Hindlimb muscle (tissue), 1 donor: ENCODE measurements at regions not wholly inside any gene's neighbourhood (a gene's known extent, or its start where the extent isn't known, plus 50 kb on each side); places are given as distances from the start of the nearest gene placed in this dataset.
"Not testable (repeated sequence)": the region's sequence is repeated elsewhere in the genome, so short reads cannot be mapped to it uniquely, and the experiment has no call there.

ENCODE experiments used
- DNase-seq: peaks from one replicate; pipeline ENCODE4 v3.0.0-alpha.2; 2013

DNA sequence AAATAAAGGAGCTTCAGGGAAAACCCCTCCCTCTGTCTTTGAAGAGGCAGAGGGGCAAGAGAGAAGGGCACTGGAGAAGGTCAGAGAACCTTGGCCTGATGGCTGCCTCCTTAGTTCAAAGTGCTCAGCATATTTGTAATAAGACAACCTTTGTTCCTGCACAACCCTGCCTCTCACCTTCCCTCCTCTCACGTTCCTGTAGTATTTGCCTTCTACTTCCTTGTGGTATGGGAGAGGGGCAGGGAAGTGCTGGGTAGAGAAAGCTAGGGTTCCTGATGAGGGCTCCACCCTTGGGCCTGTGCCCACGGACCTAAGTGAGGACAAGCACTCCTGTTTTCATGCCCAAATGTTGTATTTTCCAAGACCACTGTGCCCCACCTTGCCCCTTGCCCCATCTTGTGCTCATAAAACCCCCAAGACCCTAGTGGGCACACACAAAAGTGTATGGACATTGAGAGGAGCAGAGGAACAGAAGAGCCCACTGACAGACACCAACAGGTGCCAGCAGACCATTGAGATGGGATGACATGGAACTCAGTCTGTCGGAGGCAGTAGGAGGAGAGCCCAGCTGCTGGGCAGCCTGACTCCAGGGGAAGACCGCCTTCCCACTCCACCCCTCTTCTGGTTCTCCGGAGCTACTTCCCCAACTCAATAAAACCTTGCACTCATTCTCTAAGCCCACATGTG, 261.5 kb upstream of the CCDC196 start:
- DNase-seq: no peak

DNA sequence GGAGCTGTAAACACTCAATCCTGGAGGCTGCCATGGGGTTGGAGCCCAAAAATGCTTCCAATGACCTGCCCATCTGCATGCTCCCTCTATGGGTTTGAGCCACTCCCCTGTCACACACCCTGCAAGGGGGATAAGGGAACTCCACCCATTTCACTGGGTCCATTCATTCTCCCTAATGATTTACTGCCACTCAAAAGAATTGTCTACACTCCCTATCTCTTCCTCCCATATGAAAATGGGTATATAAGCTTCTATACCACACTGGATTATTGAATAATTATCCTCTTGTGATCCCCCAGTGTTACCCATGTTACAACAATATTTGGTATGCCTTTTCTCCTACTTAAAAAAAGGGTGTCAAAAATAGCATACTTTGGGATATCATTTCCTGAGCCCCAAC, 260.8 kb upstream of the CCDC196 start:
- DNase-seq: no peak

DNA sequence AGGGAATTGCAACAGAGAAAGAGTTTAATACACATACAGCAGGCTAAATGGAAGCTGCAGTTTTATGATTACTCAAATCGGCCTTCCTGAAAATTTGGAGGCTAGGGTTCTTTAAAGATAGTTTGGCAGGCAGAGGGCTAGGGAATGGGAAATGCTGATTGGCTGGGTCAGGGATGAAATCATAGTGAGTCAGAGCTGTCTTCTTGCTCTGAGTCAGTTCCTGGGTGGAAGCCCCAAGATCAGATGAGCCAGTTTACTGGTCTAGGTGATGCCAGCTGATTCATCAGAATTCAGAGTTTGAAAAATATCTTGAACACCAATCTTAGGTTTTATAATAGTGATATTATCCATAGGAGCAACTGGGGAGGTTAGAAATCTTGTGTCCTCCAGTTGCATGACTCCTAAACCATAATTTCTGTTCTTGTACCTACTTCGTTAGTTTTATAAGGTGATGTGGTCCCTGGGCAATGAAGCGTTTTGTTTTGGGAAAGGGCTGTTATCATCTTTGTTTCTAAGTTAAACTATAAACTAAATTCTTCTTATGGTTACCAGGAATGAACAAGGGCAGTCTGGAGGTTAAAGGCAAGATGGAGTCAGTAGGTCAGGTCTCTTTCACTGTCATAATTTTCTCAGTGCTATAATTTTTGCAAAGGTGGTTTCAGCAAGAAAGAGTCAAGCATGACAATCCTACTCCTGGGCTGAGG, 257.8 kb upstream of the CCDC196 start:
- DNase-seq: no peak

DNA sequence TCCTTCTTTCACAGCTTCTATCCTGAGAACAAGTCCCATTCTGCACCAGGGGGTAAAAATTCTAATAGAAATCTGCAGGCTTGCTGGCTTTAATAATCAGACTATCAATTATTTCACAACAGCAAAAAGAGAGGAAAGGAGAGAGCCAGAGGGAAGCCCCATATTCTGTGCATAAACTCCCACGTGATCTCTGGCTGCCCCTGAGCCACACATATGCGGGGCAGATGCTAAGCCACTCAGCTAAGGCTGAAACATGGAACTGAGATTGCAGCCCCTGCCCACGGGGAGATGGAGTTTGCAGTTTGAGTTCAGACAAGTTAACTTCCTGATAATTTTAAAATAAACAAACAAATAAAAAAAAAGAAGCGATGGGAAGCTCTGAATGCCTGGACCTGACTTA, 254.4 kb upstream of the CCDC196 start:
- no peak for DNase-seq

DNA sequence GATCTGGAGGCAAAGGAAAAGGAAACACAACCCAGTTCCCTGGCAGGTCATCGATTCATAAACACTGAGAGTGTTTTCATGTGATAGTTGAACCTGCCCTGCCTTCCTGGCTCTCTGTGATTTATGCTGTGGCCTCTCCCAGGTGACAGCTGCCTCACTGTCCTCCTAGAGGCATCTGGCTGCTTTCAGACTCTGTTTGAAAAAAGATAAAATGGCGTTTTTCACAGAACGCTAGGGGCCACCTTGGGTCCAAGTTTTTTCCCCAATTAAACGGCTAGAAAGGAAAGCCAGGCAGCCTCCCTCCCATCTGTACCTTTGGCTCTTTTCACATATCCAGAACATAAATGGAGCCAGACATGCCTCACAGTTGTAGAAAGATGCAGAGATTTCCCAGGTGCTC, 252.6 kb upstream of the CCDC196 start:
- DNase-seq: no peak

DNA sequence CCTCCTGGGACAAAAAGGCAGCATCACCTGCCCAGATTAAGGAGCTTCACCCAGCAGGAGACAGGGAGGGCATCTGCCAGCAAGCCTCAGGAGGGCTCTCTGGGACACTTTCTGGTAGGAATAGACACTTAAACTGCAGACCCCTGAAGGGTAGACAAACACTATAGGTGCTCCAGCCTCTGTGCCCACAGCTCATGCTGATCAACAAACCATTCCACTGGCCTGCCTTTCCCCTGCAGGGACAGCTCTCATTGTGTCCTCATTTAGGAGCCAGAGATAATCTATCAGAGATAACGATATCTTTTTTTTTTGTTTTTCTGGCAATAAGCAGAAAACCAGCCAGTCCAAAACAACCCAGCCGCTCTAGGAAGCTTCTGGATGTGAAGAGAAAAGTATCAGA, 251.8 kb upstream of the CCDC196 start:
- no peak for DNase-seq

DNA sequence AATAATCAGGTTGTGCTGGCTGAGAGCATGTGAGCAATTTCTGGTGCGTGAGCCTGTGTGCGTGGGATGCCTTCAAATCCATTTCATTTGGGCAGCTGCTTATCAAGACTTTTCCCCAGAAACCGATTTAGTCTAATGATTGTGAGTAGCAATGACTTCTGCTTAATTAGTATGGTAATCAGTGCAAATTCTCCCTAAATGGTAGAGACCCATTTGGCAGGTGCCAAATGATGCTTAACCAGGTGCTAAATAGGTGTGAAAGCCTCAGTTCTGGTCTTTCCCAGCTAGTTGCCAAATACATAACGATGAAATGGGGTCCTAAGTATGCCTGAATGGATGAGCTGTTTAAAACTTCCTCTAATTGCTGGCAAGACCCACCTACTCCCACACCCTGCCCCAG, 248.4 kb upstream of the CCDC196 start:
- DNase-seq: no peak

DNA sequence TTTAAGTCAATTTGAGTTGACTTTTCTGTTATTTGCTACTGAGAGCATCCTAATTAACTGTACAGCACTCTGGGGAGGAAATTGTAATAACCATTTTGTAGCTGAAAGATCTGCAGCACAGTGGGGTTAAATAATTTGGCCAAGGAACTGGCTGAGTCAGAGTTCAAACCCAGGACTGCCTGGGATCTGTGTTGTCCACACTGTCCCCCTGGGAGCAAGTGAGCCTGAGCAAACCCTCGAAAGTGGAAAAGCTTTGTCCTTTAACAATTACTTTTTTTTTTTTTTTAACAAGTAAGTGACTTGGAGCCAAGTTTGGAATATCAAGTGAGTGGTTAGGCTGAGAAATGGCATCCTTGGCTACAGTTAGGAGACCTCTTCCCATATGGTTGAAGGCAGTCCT, 247.2 kb upstream of the CCDC196 start:
- DNase-seq: no peak

DNA sequence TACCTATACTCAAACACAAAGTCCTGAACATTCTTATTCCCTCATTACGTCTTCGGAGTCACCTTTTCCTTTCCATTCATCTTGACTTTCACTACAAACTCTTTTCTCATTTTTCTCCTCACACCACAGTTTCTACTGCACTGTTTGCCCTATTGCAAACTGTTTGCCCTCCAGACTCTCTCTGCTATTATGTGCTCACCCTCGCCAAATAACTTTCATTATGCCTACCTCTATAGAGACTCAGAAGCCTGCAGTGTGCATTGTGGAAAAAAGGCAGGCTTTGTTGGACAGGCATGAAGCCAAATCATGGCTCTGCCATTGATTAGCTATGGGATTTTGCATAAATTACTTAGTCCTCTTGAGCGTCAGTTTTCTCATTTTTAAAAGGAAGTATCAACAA, 246.6 kb upstream of the CCDC196 start:
- no peak for DNase-seq

DNA sequence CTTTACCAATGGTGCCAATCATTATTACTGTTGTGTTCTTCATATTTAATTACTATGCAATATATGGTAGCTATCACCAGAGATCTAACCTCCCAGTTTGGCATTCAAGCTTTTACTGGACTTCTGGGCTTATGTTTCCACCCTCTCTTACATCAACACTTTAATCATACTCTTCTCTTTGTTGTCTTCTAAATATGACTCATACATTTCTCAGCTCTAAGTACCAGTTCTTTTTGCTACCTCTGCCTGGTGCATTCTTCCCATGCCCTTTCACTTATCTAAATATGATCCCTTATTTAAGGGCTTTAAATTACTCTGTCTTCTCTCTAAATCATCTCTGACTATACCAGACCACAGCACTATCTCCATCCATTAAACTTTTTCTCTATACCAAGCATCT, 246.1 kb upstream of the CCDC196 start:
- DNase-seq: no peak

DNA sequence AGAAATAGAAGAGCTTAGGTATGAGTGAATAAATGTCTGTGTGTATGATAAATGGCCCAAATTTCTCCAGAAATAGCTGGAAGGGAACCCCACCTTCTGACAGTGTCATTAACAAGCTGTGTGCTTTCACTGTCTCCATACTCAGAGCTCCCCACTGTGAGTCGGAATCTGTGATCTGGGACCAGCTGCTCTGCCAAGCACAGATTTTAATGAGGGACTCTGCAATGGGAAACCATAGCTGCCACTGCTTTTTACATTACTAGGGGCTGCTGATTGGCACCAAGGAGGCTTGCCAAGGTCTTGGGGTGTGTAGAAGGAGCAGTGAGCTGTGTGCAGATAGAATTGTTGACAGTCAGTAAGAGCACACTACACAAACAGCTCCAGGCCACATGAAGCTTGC, 244.2 kb upstream of the CCDC196 start:
- no peak for DNase-seq

DNA sequence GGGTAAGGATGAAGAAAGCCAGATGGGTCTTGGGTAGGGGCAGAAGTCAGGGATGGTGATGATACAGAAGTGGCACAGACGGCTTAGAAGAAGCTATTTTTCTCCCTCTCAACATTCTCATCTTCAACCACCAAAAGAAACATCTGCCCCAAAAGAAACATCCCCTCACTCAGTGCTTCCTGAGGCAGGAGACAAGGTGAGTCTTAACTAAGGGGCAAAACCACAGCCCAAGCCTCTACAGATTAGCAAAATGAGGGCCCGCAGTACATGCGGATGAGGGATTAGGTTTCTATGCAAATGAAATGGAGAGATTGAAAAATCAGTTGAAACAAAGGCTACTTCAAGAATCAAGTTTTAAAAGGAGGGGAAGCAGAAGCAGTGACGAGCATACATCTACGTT, 241.3 kb upstream of the CCDC196 start:
- DNase-seq: no peak

DNA sequence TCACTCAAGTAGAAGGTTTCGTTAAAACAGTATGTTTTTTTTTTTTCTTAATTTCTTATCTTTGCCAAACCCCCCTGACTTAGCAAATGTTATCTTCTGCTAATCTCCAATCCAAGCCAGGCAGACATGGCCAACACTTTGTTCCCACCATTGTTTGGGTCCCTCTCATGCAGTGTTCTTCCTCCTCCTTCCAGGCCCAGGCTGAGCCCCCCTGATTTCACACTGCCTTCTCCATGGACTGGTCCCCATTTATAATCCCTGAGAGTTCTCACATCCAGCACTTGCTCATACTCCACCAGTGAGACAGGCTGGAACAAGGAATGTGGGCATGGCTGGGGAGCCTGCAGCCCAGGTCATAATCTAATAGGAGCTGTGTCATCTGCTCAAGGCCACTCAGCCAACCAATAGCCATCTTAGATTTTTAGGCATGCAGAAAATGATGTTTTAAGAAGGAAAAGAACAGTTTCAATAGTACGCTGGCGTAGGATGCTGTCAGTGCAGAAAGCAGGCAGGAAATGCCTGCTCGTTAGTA, 238.4 kb upstream of the CCDC196 start:
- no peak for DNase-seq

DNA sequence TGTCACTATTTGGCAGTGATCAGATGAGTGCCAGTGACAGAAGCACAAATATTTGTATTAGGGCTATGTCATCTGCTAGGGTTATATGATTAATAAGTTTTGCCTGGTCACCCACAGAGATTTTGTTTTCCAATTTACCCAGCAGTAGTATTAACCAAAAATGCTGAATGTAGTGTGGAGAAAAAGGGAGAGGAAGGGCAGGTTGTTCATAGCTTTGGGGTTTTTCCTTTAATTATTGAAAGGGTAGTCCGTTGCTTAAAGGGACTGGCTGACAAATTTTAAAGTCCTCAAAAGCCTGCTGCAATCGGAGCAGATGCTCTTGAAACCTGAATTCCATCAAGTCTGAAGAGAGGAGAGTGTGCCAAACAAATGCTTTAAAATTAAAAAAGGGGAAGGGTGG, 237.9 kb upstream of the CCDC196 start:
- DNase-seq: no peak

DNA sequence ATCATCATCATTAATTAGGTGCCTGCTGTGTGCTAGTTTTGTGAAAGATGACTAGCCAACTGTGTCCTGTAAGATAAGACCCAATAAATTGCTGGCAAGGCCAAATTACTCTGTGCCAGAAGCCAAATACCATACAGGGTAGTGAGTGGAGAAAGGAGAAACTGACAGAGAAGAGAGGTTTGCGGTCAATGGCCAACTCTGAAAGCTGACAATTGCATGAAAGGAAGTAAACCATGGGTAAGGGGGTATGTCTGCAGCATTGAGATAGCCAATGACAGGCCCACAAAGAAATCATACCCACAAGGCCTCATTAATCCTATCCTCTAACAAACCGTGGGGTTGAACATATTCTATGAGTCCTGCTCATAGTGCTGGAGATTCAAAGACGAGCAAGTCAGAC, 236.6 kb upstream of the CCDC196 start:
- no peak for DNase-seq

DNA sequence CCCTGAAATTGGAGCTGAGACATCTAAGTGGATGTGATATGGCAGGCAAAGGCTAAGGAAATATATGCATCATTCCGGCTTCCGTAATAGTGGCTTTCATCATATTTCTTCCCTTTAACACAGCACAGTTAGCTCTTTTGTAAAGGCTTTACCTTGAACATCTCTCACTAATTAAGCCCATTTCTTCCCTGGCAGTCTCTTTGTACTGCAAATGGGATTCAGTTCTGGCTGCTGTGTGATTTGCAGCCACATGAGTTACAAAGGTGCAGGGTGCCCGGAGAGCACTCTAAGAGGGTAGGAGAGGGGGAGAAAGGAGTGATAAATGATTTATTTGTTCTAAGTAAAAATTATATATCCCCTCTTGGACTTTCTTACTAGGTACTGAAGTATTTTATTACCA, 232.1 kb upstream of the CCDC196 start:
- no peak for DNase-seq

DNA sequence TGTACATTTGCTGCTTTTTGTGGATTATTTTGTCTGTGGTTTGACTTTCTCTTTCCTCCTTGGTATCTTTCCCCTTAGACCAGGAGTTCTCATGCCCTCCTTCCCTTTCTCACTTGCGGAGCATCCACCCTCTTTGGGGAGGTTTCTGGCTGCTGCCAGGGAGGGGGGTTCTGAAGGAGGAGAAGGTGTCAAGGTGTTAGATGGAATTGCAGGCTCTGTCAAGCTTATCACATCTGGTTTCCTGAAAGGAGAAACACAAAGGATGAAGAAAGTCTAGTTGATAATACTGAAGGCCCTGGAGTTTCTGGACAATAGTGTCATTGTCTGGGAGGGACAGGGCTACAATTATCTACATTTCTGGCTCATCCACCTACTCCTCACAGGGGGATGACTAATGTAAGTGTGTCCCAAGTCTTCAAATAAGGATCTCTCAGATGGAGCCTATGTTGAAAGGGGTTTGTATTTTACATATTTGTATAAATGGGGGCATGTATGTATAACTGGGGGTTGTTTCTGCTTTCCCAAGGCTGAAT, 217.3 kb upstream of the CCDC196 start:
- no peak for DNase-seq

DNA sequence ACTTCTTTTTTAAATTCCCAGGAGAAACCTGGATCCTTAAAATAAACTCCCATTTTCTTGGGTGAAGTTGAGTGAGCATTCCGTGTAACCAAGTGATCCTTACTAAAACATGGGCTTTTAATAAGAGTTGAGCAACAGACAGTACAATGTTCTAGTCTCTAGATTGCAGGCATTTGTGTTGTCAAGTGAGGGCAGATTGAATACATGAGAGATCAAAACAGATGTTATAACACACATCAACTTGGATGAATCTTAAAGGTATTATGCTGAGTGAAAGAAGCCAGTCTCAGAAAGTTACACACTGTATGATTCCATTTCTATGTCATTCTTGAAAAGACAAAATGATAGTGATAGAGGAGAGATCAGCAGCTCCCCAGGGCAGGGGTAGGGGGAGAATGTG, 213.9 kb upstream of the CCDC196 start:
- DNase-seq: no peak

DNA sequence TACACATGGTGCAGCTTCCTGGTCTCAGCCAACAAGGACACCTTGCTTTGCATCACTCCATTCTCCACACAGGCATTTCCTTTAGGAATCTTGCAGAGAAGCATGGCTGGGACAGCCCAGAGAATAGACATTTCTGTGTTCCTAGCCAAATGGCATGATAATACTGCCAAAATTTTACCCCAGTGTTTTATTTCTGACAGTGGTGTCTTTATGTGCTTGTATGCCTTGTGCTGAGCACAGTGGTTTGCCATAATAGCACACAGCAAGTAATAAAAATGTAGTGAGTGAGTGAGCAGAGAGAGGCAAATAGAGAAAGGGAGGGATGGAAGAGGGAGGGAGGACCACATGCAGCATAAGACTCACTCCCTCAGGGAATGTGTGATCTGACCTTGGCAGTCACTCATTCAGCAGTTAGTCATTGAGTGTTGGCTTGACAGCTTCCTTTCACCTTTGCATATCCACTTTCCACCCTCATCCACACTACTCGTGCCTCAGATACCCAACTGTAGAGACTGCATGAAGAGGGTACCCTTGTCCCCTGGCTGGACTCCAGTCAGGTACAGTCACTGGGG, 212.8 kb upstream of the CCDC196 start:
- DNase-seq: no peak

DNA sequence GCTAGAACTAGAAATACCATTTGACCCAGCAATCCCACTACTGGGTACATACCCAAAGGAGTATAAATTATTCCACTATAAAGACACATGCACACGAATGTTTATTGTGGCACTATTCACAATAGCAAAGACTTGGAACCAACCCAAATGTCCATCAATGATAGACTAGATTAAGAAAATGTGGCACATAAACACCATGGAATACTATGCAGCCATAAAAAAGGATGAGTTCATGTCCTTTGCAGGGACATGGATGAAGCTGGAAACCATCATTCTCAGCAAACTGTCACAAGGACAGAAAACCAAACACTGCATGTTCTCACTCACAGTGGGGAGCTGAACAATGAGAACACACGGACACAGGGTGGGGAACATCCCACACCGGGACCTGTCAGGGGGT, 207.8 kb upstream of the CCDC196 start:
- not testable (repeated sequence) for DNase-seq

DNA sequence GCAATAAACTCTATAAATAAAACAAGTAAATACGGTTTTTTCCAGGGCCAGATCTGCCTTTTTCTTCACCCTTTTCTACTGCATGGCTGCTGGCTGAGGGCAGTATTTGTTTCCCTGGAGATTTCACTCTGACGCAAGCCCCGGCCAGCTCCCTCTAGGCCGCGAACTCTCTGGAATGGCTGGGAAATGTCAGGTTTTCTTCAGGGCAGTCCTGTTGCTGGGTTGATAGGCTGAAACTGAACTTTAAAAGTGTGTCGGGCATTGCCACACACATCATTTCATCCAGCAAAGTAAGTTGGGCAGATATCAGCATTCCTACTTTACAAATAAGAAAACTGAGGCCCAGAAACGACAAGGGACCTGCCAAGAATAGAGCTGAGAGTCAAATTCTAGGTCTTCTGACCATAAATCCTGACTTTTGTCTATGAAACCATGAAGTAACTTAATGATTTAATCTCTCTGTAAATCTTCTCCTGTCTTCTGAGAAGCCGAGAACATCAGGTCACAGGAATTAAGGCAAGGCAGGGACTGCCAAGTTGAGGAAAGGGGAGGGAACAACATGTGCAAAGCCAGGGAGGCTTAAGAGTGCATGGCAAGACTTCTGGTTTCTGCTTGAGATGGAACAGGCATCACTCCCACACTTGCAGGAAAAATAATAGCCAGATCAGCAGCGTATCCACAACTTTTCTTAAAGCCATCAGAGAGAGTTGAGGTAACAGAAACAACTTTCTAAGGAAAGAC, 205.0 kb upstream of the CCDC196 start:
- no peak for DNase-seq

DNA sequence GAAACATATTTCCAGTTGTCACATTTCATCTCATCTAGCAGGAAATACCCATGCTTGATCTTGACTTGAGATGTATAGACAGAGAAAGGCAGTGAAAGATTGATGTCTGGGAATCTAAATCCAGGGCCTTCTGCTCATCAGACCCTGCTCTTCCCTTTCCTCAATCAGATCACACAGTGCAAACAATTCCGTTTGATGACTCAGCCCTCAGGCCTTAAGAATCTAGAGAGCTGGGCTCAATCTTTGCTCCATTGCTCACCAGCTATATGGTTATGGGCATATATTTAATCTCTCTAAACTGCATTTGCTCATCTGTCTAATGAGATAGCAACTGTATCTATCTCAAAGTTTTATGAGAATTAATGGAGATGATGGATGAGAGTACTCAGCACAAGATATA, 201.8 kb upstream of the CCDC196 start:
- no peak for DNase-seq

DNA sequence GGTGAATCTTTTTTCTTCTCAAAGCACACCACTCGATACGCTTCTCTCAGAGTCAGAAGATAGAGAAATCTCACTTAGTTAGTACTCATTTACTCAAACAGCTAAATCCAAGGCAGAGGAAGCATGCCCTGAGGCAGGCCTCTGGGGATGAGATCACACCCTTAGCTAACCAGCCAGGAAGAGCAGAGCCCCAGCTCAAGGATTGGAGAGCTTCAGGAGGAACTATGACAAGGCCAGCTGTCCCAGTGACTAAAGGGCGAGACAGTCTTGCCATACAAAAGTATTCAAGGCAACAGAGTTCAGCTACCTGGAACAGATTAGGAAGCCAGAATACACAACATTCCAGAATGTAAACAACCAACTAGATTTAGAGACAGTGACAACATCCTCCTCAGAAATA, 197.7 kb upstream of the CCDC196 start:
- no peak for DNase-seq
